IPS DF 19.7 (cell line): ENCODE measurements at regions not wholly inside any gene's neighbourhood (a gene's known extent, or its start where the extent isn't known, plus 50 kb on each side); places are given as distances from the start of the nearest gene placed in this dataset.

Experiments used
- DNase-seq: peaks from one replicate; pipeline ENCODE4 v3.0.0-alpha.2; 2013; ENCODE audit warnings: low read depth, low spot score

- no peak for DNase-seq
Observed at GRCh38 chr5:34483442-34484033, 172.6 kb upstream of the RAI14 start.

- DNase-seq = no peak
Observed at GRCh38 chr5:34484216-34484920, 171.8 kb upstream of the RAI14 start.

- DNase-seq = no peak
Observed at GRCh38 chr5:34485768-34486030, 170.4 kb upstream of the RAI14 start.

DNA sequence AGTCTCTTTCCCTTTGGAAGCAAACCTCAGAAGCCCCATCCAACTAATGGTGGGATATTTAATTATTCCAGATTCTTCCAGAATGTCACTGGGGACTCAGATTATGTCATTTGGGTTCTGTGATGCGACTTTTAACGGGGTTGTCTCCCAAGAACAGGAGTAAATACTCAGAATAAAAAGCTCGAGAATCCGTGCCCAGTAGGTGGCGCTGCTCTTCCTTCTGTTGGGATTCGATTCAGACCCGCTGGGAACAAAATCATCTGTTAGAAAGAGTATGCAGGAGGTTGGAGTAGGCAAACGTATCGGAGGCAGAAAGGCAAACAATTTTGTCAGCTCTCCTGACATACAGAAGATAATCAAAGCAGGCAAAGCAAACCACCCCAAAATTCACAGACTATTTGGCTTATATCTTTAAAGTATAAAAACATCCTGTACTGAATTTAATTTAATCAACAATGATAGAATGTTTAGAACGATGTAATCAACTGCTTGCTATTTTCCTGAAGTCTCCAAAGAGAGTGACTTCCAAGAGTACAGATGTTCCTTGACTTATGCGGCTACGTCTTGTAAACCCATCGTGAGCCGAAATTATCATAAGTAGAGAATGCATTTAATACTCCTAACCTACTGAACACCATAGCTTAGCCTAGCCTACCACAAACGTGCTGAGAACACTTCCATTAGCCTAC lies 169.8 kb upstream of the RAI14 start:
- peak; percentile 63 for DNase-seq

DNA sequence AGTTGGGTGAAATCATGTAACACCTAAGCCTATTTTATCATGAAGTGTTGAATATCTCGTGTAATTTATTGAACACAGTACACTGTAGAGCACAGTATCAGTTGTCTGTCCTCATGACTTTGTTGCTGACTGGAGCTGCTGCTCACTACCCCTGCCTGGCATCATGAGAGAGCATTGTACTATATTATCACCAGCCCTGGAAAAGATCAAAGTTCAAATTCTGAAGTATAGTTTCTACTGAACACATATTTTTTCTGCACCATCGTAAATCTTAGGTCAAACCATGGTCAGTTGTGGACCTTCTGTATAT lies 169.3 kb upstream of the RAI14 start:
- no peak for DNase-seq

- DNase-seq = no peak
Observed at GRCh38 chr5:34487159-34487879, 168.8 kb upstream of the RAI14 start.

- no peak for DNase-seq
Observed at GRCh38 chr5:34487956-34488355, 168.2 kb upstream of the RAI14 start.

- DNase-seq = no peak
Observed at GRCh38 chr5:34488984-34489383, 167.1 kb upstream of the RAI14 start.

DNA sequence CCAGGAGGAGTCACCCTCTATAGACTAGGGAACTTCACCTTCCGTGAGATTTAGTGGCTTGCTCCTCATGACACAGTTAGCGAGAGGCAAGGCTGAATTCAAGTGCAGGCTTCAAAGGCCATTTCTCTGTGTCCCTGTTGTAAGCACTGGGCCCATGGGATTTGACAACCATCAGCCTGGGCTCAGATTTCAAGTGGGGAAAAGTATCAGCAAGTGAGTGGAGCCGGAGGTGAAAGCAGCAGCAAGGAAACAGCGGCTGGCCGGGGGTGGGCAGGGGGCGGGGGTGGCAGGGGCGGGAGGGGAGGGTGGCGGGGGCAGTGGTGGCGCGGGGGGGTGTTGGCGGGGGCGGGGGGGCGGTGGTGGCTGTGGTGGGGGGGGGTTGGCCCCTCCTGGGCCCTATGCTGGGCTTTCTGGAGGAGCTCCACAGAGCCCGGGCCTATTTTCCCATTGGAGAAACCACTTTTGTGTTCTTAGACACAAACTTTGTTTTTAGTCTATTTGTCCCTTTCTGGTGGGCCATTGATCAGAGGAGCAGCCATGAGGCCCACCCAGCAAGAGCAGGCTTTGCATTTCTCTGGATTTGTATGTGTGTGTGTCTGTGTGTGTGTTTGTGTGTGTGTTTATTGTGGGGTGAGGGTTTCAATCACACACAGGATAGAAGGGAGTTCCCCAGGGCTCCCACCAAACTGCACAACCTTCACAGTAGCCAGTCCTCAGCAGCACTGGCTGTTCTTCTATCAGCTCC lies 165.4 kb upstream of the RAI14 start:
- peak; percentile 54 for DNase-seq

DNA sequence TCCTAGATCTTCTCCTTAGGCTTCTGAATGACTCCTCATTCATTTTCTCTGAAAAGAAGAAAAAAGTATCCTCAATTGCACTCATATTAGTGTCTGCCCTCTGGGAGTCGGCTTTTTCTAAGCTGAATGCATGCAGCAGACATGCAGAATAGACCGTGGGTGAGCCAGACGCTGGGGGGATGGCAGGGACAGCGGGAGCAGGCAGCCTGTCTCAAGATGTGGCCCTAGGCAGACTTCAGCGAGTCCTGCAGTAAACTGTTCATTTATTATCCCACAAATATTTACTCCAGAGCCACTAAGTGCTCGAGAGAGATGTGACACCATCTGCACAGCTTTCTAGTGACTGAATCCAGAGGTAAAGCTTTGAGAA lies 164.9 kb upstream of the RAI14 start:
- no peak for DNase-seq

GRCh38 chr5:34494111-34494755 lies 161.9 kb upstream of the RAI14 start:
- DNase-seq = no peak

- DNase-seq = no peak
Observed at GRCh38 chr5:34495178-34495577, 160.9 kb upstream of the RAI14 start.

DNA sequence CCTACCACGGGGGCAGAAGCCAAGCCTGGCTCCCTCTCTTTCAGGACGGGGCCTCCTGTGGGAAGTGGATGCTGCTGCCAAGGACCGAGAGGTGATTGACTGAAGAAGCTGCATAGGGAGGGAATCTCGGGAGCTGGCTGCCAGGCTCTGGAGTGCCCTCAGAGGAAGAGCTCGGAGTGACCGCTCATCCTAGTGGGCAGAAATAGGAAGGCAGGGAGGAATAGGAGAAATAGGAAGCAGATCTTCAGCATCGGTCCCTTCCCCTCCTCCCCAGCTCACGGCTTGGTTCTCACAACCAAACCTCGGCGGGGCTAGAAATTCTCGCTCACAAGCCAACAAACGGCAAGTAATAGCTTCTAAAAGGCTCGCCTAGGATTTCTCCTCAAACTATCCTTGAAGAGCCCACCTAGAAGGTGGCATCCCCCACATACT lies 159.9 kb upstream of the RAI14 start:
- no peak for DNase-seq

GRCh38 chr5:34496701-34497469 lies 159.2 kb upstream of the RAI14 start:
- no peak for DNase-seq

DNA sequence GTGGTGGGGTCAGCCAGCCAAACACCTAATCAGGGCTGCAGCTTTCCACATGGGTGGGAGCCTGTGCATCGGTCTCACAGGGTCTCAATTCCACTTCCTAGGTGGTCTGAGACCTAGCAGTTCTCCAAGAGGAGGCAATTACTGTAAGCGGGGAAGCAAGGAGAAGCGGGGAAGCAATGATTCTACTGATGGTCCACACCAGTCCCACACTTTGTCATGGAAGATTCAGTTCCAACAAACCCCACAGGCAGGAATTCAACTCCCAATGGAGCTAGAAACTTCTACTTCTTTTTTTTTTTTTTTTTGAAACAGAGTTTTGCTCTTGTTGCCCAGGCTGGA lies 158.7 kb upstream of the RAI14 start:
- DNase-seq = no peak

- DNase-seq = no peak
Observed at GRCh38 chr5:34498572-34498971, 157.6 kb upstream of the RAI14 start.

- DNase-seq = no peak
Observed at GRCh38 chr5:34499001-34499734, 157.0 kb upstream of the RAI14 start.

GRCh38 chr5:34500236-34500847 lies 155.8 kb upstream of the RAI14 start:
- DNase-seq = no peak

DNA sequence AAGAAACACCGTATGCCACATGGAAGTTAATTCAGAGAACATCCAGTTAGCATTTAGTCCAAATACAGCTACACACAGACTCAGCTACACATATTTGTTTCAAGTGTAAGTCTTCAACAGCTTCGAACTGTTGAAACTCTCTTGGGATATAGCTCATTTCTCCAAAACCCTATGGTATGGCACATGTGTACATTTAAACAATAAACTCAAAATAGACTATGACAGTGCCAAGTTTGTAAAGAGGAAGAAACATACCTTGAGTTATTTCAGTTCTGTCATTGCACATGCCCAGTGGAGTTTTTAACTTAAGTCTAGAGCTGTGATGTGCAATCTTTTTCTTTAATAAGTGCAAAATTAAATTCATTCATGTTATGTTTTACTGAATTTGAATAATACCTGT lies 155.1 kb upstream of the RAI14 start:
- DNase-seq = no peak

DNA sequence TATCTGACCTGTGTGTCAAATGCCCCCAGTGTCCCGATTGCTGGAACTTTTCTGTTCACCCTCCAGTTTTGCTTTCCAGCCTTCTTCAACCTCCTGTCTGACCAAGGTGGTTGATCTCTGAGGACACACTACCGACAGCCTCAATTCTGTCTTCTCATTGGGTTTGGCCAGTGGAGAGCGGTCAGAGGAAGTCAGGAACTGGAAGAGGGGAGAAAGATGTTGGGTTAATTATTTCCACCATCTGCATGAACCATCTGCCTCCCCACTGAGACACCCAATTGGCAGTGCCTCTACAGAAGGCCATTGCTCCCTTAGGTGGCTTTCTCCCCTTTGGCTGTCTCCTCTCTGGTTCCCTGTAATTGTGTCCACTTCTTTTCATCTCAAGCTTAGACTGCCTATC lies 154.3 kb upstream of the RAI14 start:
- DNase-seq = no peak
